B cell (primary cell): ENCODE measurements at regions not wholly inside any gene's neighbourhood (a gene's known extent, or its start where the extent isn't known, plus 50 kb on each side); places are given as distances from the start of the nearest gene placed in this dataset.

Experiments
- ATAC-seq: fragments of 200-7000 bp; cut with Tn5 transposase; one replicate; pipeline ENCODE4 v1.10.0; 2021; ENCODE audit warnings: low read depth, mild to moderate bottlenecking, moderate number of reproducible peaks, moderate library complexity
- CTCF ChIA-PET: fragments of 350-600 bp; sonication (Branson Sonifier 250); formaldehyde crosslinking; loops from one replicate; lab custom pipeline; 2021; ENCODE audit warnings: antibody characterized with exemption, inconsistent platforms; lab: Charles Lee
- POLR2A ChIA-PET: fragments of 350-600 bp; sonication (Branson Sonifier 250); formaldehyde crosslinking; loops from one replicate; lab custom pipeline; 2021; ENCODE audit warnings: antibody characterized with exemption; lab: Charles Lee
- DNase-seq: peaks from one replicate; pipeline ENCODE4 v3.0.0; 2013
- H2AFZ ChIP-seq: 2 replicates; pipeline ENCODE4 v1.6.1; 2012; ENCODE audit warnings: mild to moderate bottlenecking, low read depth, low read length; ENCODE audit not compliant: insufficient read depth, poor library complexity, severe bottlenecking
- H3K27ac ChIP-seq, 2 donors: 1 replicate in 1 of 2; 2 replicates in 1 of 2; pipeline ENCODE4 v1.5.1; 2012 to 2013; ENCODE audit warnings: low read length in 2 of 2, mild to moderate bottlenecking in 2 of 2, moderate library complexity in 1 of 2
- H3K27me3 ChIP-seq, 4 experiments: fragments of 200-600 bp in 1 of 4; sonication (generic) in 1 of 4; replicated peaks in 1 of 4; 1 replicate in 2 of 4; 2 replicates in 2 of 4; pipeline versions ENCODE4 v1.6.1 to v1.7.0; 2013 to 2016; ENCODE audit warnings: low read length in 3 of 4, mild to moderate bottlenecking in 2 of 4, mixed read lengths in 1 of 4, moderate library complexity in 1 of 4; ENCODE audit not compliant: insufficient read depth in 4 of 4, control insufficient read depth in 3 of 4; ENCODE audit errors: control extremely low read depth in 1 of 4
- H3K36me3 ChIP-seq, 2 experiments: replicated peaks in 1 of 2; 1 replicate in 1 of 2; 2 replicates in 1 of 2; pipeline versions ENCODE4 v1.6.1 to v1.7.1; 2013; ENCODE audit warnings: low read length in 1 of 2; ENCODE audit not compliant: insufficient read depth in 2 of 2, control insufficient read depth in 1 of 2; ENCODE audit errors: control extremely low read depth in 1 of 2, extremely low read depth in 1 of 2
- H3K4me1 ChIP-seq, 2 donors: fragments of 200-600 bp in 1 of 2; sonication (generic) in 1 of 2; 1 replicate in 1 of 2; 2 replicates in 1 of 2; pipeline versions ENCODE4 v1.5.1 to v1.6.1; 2013 to 2017; ENCODE audit warnings: low read length in 2 of 2; ENCODE audit not compliant: control insufficient read depth in 2 of 2, insufficient read depth in 2 of 2
- H3K4me2 ChIP-seq: replicated peaks from 2 replicates; pipeline ENCODE3; 2012; ENCODE audit warnings: mild to moderate bottlenecking, low read depth, low read length; ENCODE audit not compliant: poor library complexity, severe bottlenecking
- H3K4me3 ChIP-seq, 5 experiments: fragments of 200-600 bp in 1 of 5; sonication (generic) in 1 of 5; 1 replicate in 3 of 5; 2 replicates in 2 of 5; pipeline versions ENCODE4 v1.5.1 to v1.7.0; 2011 to 2016; ENCODE audit warnings: low read length in 4 of 5, mild to moderate bottlenecking in 4 of 5, low read depth in 2 of 5, control low read depth in 1 of 5, moderate library complexity in 1 of 5; ENCODE audit not compliant: insufficient read depth in 1 of 5; ENCODE audit errors: control extremely low read depth in 1 of 5, extremely low read depth in 1 of 5
- H3K79me2 ChIP-seq: fragments of 200-600 bp; sonication (generic); one replicate; pipeline ENCODE4 v1.6.0; 2016; ENCODE audit warnings: low read length; ENCODE audit not compliant: control insufficient read depth, insufficient read depth
- H3K9ac ChIP-seq: fragments of 200-600 bp; sonication (generic); 2 replicates; pipeline ENCODE4 v1.6.1; 2017; ENCODE audit warnings: mild to moderate bottlenecking, low read length, moderate library complexity
- H3K9me3 ChIP-seq, 3 donors: one replicate each; pipeline versions ENCODE4 v1.6.1 to v1.7.1; 2013; ENCODE audit warnings: low read length in 2 of 3; ENCODE audit not compliant: control insufficient read depth in 2 of 3, insufficient read depth in 1 of 3; ENCODE audit errors: control extremely low read depth in 1 of 3
- H4K20me1 ChIP-seq: 2 replicates; pipeline ENCODE4 v1.6.0; 2012; ENCODE audit warnings: mild to moderate bottlenecking, low read length; ENCODE audit not compliant: insufficient read depth, control insufficient read depth, poor library complexity, severe bottlenecking
- H3K27ac Mint-ChIP-seq: one replicate; pipeline ENCODE4 v1.8.0; 2021; ENCODE audit warnings: mixed read lengths
- H3K27me3 Mint-ChIP-seq: one replicate; pipeline ENCODE4 v1.8.0; 2021; ENCODE audit warnings: mixed read lengths
- H3K4me1 Mint-ChIP-seq: one replicate; pipeline ENCODE4 v1.8.0; 2021; ENCODE audit warnings: mixed read lengths
- H3K4me3 Mint-ChIP-seq: one replicate; pipeline ENCODE4 v1.8.0; 2021; ENCODE audit warnings: mixed read lengths
- H3K9me3 Mint-ChIP-seq: one replicate; pipeline ENCODE4 v1.8.0; 2022; ENCODE audit warnings: mixed read lengths; ENCODE audit not compliant: insufficient read depth
- EZH2 ChIP-seq: IDR thresholded peaks from 2 replicates; pipeline ENCODE4 v1.6.1; 2012; ENCODE audit warnings: borderline replicate concordance, low read depth, mild to moderate bottlenecking, moderate library complexity, low read length; ENCODE audit not compliant: insufficient read depth, poor library complexity, severe bottlenecking
- WGBS: methylation state at CpG from one replicate; pipeline ENCODE4 v1.1.5; 2013; ENCODE audit warnings: missing lambda C conversion rate; ENCODE audit not compliant: insufficient coverage; 5-methylcytosine and 5-hydroxymethylcytosine counted together
- intact Hi-C: fragments of 100-400 bp; cut with micrococcal nuclease; formaldehyde crosslinking; loops from one replicate; pipeline ENCODE4 v1.10.0; 2022
- TF ChIP-seq, protein P1 (sequence below): fragments of 200-600 bp; IDR thresholded peaks from one replicate; pipeline ENCODE4 v1.8.0; 2022; ENCODE audit warnings: antibody characterized with exemption, mild to moderate bottlenecking

DNA sequence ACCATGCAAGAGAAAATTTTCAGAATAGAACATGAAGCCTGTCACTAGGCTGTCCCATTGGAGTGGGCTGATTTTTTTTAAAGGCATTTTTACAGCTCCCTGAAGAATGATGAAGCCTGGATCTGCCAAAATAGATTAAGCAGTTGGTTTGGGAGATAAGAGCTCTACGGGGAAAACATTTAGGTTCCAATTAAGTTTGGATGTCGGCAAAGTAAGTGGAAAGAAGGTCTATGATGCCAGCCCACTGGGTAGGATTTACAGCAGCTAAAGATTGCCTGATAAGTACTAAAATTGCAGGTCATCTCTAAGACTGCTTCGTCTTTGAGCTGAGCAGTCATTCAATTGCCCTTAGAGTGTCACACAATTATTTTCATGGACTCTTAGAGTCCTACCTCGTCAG lies 939.2 kb upstream of the CELF2 start:
- H3K4me3 ChIP-seq: no peak overlapping the region
- CTCF ChIA-PET: no interaction called here
- intact Hi-C loops: no loop called here
- H3K79me2 ChIP-seq: no peaks in the 10 kb centered on the region
- Mint-ChIP-seq H3K27me3 (no peaks in the 10 kb centered on the region), H3K4me1 (no peaks in the 10 kb centered on the region), H3K27ac (no peak overlapping the region), H3K9me3 (peaks cover 6% of the 10 kb centered on the region), H3K4me3 (no peak overlapping the region)
- H3K27me3 ChIP-seq: no peaks in the 10 kb centered on the region
- no peaks in the 10 kb centered on the region for H3K4me1 ChIP-seq
- H3K4me2 ChIP-seq: no peak overlapping the region
- no peak for DNase-seq
- no peak overlapping the region for H3K9ac ChIP-seq
- no peak for ATAC-seq
- POLR2A ChIA-PET: no interaction called here
- H4K20me1 ChIP-seq: no peaks in the 10 kb centered on the region
- H3K9me3 ChIP-seq: peaks cover 0 to 2% (median 0%) of the 10 kb centered on the region in 3 donors
- TF ChIP-seq, protein P1, sequence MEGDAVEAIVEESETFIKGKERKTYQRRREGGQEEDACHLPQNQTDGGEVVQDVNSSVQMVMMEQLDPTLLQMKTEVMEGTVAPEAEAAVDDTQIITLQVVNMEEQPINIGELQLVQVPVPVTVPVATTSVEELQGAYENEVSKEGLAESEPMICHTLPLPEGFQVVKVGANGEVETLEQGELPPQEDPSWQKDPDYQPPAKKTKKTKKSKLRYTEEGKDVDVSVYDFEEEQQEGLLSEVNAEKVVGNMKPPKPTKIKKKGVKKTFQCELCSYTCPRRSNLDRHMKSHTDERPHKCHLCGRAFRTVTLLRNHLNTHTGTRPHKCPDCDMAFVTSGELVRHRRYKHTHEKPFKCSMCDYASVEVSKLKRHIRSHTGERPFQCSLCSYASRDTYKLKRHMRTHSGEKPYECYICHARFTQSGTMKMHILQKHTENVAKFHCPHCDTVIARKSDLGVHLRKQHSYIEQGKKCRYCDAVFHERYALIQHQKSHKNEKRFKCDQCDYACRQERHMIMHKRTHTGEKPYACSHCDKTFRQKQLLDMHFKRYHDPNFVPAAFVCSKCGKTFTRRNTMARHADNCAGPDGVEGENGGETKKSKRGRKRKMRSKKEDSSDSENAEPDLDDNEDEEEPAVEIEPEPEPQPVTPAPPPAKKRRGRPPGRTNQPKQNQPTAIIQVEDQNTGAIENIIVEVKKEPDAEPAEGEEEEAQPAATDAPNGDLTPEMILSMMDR: no peak
- no peak overlapping the region for H2AFZ ChIP-seq
- no peaks in the 10 kb centered on the region for H3K36me3 ChIP-seq
- no peak overlapping the region for H3K27ac ChIP-seq
- 77% methylated on average over 4 of the region's 4 CpGs for WGBS

DNA sequence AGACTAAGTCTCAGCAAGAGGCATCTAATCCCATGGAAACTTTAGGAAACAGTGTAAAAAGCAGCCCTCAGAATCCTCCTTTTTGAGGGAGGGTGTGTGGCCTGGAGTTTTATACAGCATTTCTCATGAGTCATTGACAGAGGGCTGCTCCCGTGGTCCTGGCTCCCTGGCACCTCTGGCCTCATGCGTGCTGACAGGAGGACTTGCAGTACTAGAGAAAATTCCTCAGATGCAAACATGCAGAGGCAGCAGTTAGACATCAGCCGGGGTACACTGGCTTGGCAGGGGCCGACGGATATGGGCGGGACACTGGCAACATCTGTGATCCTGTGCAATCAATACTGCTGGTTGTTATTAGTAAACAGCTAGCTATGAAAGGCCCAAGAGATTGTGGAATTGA lies 925.1 kb upstream of the CELF2 start:
- Histone ChIP-seq H3K36me3 (no peaks in the 10 kb centered on the region), H3K9ac (no peak overlapping the region), H2AFZ (no peak overlapping the region), H3K9me3 (peaks cover 0 to 13% (median 2%) of the 10 kb centered on the region in 3 donors), H3K4me3 (no peak overlapping the region), H3K27me3 (no peaks in the 10 kb centered on the region), H3K79me2 (no peaks in the 10 kb centered on the region), H4K20me1 (no peaks in the 10 kb centered on the region), H3K4me1 (no peaks in the 10 kb centered on the region), H3K27ac (no peak overlapping the region), H3K4me2 (no peak overlapping the region)
- ChIA-PET POLR2A (no interaction called here), CTCF (no interaction called here)
- Mint-ChIP-seq H3K9me3 (no peaks in the 10 kb centered on the region), H3K4me3 (no peak overlapping the region), H3K27me3 (no peaks in the 10 kb centered on the region), H3K27ac (no peak overlapping the region), H3K4me1 (no peaks in the 10 kb centered on the region)
- no peak for TF ChIP-seq EZH2
- TF ChIP-seq, protein P1: no peak
- ATAC-seq (no peak), DNase-seq (no peak)
- intact Hi-C loops: no loop called here
- WGBS: 87% methylated on average over 6 of the region's 6 CpGs
